Central memory CD8-positive, alpha-beta T cell (primary cell): ENCODE measurements at regions not wholly inside any gene's neighbourhood (a gene's known extent, or its start where the extent isn't known, plus 50 kb on each side); places are given as distances from the start of the nearest gene placed in this dataset.

ENCODE experiments used
- ATAC-seq: fragments of 150-1000 bp; cut with Tn5 transposase; replicated peaks from 2 replicates; pipeline ENCODE4 v1.10.0; 2022; ENCODE audit warnings: mild to moderate bottlenecking, moderate FRiP score, moderate number of reproducible peaks; ENCODE audit not compliant: poor library complexity, severe bottlenecking; ENCODE audit errors: extremely low read depth
- DNase-seq, 2 donors: peaks; one replicate each; pipeline ENCODE4 v3.0.0; 2021; ENCODE audit warnings: low spot score in 2 of 2
- H3K27ac Mint-ChIP-seq: one replicate; pipeline ENCODE4 v1.8.0; 2022; ENCODE audit warnings: low read depth, mild to moderate bottlenecking, moderate library complexity, mixed read lengths
- H3K27me3 Mint-ChIP-seq: one replicate; pipeline ENCODE4 v1.8.0; 2022; ENCODE audit warnings: mixed read lengths
- H3K36me3 Mint-ChIP-seq: one replicate; pipeline ENCODE4 v1.8.0; 2022; ENCODE audit warnings: mild to moderate bottlenecking, moderate library complexity, mixed read lengths; ENCODE audit not compliant: insufficient read depth
- H3K4me1 Mint-ChIP-seq: one replicate; pipeline ENCODE4 v1.8.0; 2022; ENCODE audit warnings: mixed read lengths
- H3K4me3 Mint-ChIP-seq: one replicate; pipeline ENCODE4 v1.8.0; 2022; ENCODE audit warnings: mild to moderate bottlenecking, moderate library complexity, mixed read lengths
- H3K9me3 Mint-ChIP-seq: one replicate; pipeline ENCODE4 v1.8.0; 2022; ENCODE audit warnings: mixed read lengths

DNA sequence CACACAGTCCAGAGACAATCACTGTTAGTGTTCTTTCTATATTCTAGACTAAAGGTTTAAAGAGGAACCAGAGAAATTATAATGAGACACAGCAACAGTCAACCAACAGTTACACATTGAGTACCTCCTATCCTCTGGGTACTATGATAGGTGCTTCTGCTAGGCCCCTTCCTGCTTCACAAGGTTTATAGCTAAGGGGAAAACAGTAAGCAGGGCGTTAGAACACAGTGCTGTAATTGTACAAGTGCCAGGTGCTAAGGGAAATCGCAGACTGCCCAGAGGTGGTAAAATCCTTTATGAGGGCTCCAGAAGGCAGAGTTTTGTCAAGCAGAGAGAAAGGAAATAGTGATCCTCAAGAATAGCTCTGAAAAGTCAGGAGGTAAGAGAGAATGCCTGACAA lies 297.2 kb upstream of the FAT3 start:
- Mint-ChIP-seq H3K4me3 (no peak overlapping the region), H3K27me3 (no peaks in the 10 kb centered on the region), H3K36me3 (no peaks in the 10 kb centered on the region), H3K27ac (no peak overlapping the region), H3K9me3 (peaks cover 37% of the 10 kb centered on the region), H3K4me1 (no peaks in the 10 kb centered on the region)
- ATAC-seq (no peak), DNase-seq (no peak)

DNA sequence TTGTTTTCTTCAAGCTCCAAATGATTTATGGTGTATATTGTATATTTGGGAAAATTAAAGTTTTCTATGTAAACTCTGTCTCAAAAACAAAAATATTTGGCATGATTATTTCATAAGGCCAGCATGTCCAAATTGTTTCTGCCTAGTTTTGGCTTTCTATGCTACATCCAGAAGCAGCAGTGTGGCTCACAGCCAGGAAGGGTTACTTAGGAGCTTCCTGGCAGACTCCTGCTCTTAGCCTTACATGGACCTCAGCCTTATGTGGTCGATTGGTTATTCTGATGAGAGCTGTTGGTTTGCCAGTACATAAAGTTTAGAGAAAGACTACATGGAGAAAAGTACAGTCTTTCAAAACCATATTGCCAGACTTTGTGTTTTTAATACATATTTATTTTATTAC lies 297.7 kb upstream of the FAT3 start:
- Mint-ChIP-seq H3K9me3 (peaks cover 38% of the 10 kb centered on the region), H3K27me3 (no peaks in the 10 kb centered on the region), H3K4me1 (no peaks in the 10 kb centered on the region), H3K4me3 (no peak overlapping the region), H3K36me3 (no peaks in the 10 kb centered on the region), H3K27ac (no peak overlapping the region)
- ATAC-seq (no peak), DNase-seq (no peak)

DNA sequence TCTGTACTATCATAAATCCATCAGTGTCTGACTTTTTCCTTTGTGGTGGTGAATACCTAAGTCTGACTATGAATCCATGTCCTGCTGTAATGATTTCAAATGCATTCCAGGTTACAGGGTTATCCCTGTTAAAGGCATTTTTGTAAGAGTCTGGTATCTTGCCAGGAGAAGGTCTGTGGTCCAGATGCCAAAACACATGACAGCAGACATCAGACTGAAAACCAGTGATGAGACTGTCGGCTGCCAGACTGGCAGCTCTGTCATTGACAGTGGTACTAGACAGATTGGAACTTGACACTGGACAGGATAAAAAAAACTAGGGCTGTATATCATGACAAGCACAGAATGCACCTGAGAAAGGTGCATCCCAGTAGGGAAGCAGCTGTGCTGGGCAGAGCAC lies 301.8 kb upstream of the FAT3 start:
- Mint-ChIP-seq H3K27me3 (no peaks in the 10 kb centered on the region), H3K27ac (no peak overlapping the region), H3K9me3 (peaks cover 39% of the 10 kb centered on the region), H3K4me3 (no peak overlapping the region), H3K4me1 (no peaks in the 10 kb centered on the region), H3K36me3 (no peaks in the 10 kb centered on the region)
- no peak for ATAC-seq
- DNase-seq: no peak

DNA sequence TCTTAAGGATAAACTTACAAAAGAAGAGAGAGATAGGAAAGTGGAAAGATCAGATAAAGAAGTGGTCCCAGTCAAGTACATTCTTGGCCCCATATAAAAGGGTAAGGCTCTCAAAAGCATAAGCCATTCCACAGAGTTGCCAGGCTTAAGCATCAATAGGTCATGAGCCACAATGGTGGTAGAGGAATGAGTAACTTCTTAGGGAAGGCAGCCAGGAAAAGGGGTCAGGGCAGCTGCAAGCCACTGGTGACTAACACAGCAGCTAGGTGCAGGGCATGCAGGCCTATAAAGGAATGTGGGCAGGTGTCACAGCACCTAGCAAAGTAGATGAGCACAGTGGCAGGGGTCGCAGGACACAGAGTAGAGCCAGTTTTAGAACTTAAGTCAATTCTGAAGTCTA lies 302.6 kb upstream of the FAT3 start:
- Mint-ChIP-seq H3K4me1 (no peaks in the 10 kb centered on the region), H3K9me3 (peaks cover 34% of the 10 kb centered on the region), H3K36me3 (no peaks in the 10 kb centered on the region), H3K27me3 (no peaks in the 10 kb centered on the region), H3K27ac (no peak overlapping the region), H3K4me3 (no peak overlapping the region)
- DNase-seq (no peak), ATAC-seq (no peak)

DNA sequence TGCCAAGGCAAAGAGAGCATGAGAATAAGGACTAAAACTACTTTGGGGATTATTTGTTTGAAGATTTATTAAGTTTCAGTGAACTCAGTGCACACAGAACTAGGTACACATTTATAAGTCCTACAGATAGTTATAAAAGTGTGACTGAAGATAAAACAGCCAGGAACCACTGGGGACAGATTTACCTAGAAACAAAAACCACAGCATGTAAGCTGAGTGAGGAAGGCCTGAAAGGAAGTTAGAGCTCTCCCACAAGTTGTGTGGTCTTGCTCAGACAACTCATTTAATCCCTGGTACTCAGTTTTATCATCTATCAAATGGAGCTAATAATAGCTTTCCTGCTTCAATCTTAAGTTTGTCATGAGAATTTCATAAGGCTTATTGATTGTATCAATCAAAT lies 311.2 kb upstream of the FAT3 start:
- peaks cover 17% of the 10 kb centered on the region for H3K9me3 Mint-ChIP-seq
- H3K4me1 Mint-ChIP-seq: no peaks in the 10 kb centered on the region
- H3K27ac Mint-ChIP-seq: no peak overlapping the region
- no peaks in the 10 kb centered on the region for H3K36me3 Mint-ChIP-seq
- no peaks in the 10 kb centered on the region for H3K27me3 Mint-ChIP-seq
- no peak overlapping the region for H3K4me3 Mint-ChIP-seq
- DNase-seq (no peak), ATAC-seq (no peak)

DNA sequence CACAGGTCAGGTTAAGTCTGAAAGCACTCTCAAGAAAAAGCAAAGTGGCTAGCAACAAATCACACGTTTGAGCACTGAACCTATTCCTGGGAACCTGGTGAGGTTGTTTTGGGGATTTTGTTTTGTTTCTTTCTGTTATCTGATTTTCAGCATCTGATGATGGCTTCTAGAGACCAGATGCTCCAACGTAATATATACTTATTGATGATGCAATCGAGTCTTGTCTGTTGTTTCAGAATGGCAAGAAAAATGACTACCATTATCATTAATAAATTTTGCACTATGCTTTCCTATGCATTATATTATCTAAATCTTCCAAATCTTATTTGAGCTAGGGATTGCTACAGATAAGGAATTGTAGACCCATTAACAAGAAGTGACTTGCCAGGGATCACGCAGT lies 312.3 kb upstream of the FAT3 start:
- H3K4me3 Mint-ChIP-seq: no peak overlapping the region
- H3K27ac Mint-ChIP-seq: no peak overlapping the region
- H3K4me1 Mint-ChIP-seq: no peaks in the 10 kb centered on the region
- peaks cover 18% of the 10 kb centered on the region for H3K9me3 Mint-ChIP-seq
- ATAC-seq (no peak), DNase-seq (no peak)
- no peaks in the 10 kb centered on the region for H3K36me3 Mint-ChIP-seq
- H3K27me3 Mint-ChIP-seq: no peaks in the 10 kb centered on the region

DNA sequence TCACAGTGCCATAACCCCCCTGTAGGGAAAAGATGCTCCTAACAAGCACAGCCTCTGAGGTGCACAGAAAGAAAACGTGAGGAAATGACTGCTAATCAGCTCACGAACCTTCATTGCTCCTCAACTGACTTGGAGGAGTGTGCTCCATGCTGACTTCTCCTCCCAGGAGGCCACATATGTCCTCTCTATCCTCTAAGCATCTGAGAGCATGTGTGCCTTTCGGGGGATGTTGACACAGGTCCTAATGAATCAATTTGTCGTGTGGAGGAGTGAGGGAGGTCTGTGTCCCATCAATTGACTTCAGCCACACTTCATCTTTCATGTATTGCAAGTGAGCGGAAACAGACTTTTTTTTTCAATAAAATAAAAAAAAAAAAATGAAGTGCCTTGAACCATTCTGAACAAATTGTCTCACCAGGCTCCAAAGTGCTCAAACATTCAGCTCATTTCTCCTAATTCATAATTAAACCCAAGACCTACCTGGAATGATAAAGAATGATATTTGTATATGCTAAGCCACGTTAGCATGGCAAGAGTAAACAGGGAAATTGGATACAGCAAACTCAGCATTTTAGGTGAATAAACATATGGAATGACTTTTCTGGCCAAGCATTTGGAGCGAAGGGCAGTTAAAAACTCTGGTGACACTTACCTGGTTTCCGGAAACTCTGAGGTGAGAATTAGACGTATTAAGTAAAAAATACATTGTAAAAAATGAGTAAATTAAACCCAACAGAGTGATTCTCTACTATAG lies 317.6 kb upstream of the FAT3 start:
- Mint-ChIP-seq H3K36me3 (no peaks in the 10 kb centered on the region), H3K9me3 (peaks cover 12% of the 10 kb centered on the region)

GRCh38 chr11:91904792-91905785 lies 319.5 kb upstream of the FAT3 start:
- DNase-seq: no peak
- H3K9me3 Mint-ChIP-seq: peaks cover 17% of the 10 kb centered on the region
- no peak overlapping the region for H3K4me3 Mint-ChIP-seq
- no peak for ATAC-seq
- H3K27ac Mint-ChIP-seq: no peak overlapping the region
- no peaks in the 10 kb centered on the region for H3K36me3 Mint-ChIP-seq
- H3K4me1 Mint-ChIP-seq: no peaks in the 10 kb centered on the region
- no peaks in the 10 kb centered on the region for H3K27me3 Mint-ChIP-seq

More for the DNA sequence above, 317.6 kb upstream of the FAT3 start:
- Mint-ChIP-seq H3K4me3 (no peak overlapping the region), H3K27ac (no peak overlapping the region), H3K4me1 (no peaks in the 10 kb centered on the region), H3K27me3 (no peaks in the 10 kb centered on the region)
- ATAC-seq (no peak), DNase-seq (no peak)

GRCh38 chr11:91902312-91902711 lies 322.3 kb upstream of the FAT3 start:
- H3K27me3 Mint-ChIP-seq: no peaks in the 10 kb centered on the region
- H3K4me1 Mint-ChIP-seq: no peaks in the 10 kb centered on the region
- DNase-seq (no peak), ATAC-seq (no peak)
- no peak overlapping the region for H3K4me3 Mint-ChIP-seq
- no peak overlapping the region for H3K27ac Mint-ChIP-seq
- no peaks in the 10 kb centered on the region for H3K36me3 Mint-ChIP-seq
- H3K9me3 Mint-ChIP-seq: peaks cover 17% of the 10 kb centered on the region

- H3K9me3 Mint-ChIP-seq: peaks cover 10% of the 10 kb centered on the region
- no peaks in the 10 kb centered on the region for H3K27me3 Mint-ChIP-seq
- ATAC-seq: no peak
- DNase-seq: no peak
- H3K27ac Mint-ChIP-seq: no peak overlapping the region
- H3K36me3 Mint-ChIP-seq: peaks cover 1% of the 10 kb centered on the region
- H3K4me3 Mint-ChIP-seq: no peak overlapping the region
- H3K4me1 Mint-ChIP-seq: no peaks in the 10 kb centered on the region
These were observed 344.0 kb upstream of the FAT3 start for GRCh38 chr11:91880660-91881059.

DNA sequence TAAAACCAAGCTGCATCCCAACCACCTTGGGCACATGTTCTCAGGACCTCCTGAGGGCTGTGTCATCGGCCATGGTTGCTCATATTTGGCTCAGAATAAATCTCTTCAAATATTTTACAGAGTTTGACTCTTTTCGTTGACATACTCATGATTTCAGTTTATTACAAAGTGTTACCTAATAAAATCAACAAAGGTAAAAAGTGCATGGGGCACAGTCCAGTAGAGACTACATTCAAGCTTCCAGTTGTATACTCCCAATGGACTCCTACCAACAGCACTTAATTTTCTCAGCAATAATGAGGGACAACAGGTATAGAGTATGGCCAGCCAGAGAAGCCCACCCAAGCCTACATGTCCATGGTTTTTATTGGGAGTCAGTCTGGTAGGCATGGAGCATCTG lies 347.9 kb upstream of the FAT3 start:
- H3K36me3 Mint-ChIP-seq: peaks cover 1% of the 10 kb centered on the region
- H3K27ac Mint-ChIP-seq: no peak overlapping the region
- H3K4me1 Mint-ChIP-seq: no peaks in the 10 kb centered on the region
- ATAC-seq (no peak), DNase-seq (no peak)
- H3K27me3 Mint-ChIP-seq: no peaks in the 10 kb centered on the region
- H3K4me3 Mint-ChIP-seq: no peak overlapping the region
- no peaks in the 10 kb centered on the region for H3K9me3 Mint-ChIP-seq

DNA sequence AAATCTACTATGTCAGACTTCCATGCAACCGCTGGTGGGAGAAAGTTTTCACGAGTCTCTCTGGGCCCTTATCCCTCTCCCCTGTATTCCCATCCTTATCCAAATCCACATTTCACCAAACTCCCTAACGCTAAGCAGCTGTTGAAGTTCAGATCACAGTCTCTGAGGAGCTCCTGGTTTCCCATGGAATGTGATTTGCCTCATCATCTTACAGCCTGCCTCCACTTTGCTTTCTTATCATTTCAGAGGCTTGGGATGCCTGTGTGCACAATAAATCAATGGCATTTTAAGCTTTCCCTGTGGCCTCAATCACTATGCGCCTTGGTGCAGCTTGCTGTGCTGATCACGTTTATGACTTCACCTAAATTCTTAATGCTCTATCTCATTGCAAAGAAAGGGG lies 352.4 kb upstream of the FAT3 start:
- Mint-ChIP-seq H3K36me3 (no peaks in the 10 kb centered on the region), H3K9me3 (peaks cover 23% of the 10 kb centered on the region), H3K27me3 (no peaks in the 10 kb centered on the region), H3K4me3 (no peak overlapping the region), H3K27ac (no peak overlapping the region), H3K4me1 (no peaks in the 10 kb centered on the region)
- DNase-seq (no peak), ATAC-seq (no peak)

GRCh38 chr11:91871791-91872190 lies 352.8 kb upstream of the FAT3 start:
- Mint-ChIP-seq H3K27ac (no peak overlapping the region), H3K4me3 (no peak overlapping the region)

More at GRCh38 chr11:91871791-91872190, 352.8 kb upstream of the FAT3 start:
- Mint-ChIP-seq H3K36me3 (no peaks in the 10 kb centered on the region), H3K9me3 (peaks cover 24% of the 10 kb centered on the region), H3K27me3 (no peaks in the 10 kb centered on the region), H3K4me1 (no peaks in the 10 kb centered on the region)
- DNase-seq (no peak), ATAC-seq (no peak)
